RWPE2 (cell line): ENCODE measurements at regions not wholly inside any gene's neighbourhood (a gene's known extent, or its start where the extent isn't known, plus 50 kb on each side); places are given as distances from the start of the nearest gene placed in this dataset.

ENCODE experiments used
- ATAC-seq: fragments of 200-7000 bp; cut with Tn5 transposase; 3 replicates; pipeline ENCODE4 v1.9.1; 2021; ENCODE audit warnings: low read depth
- DNase-seq: peaks from one replicate; pipeline ENCODE4 v3.0.0-alpha.2; 2020; ENCODE audit warnings: low spot score
- H3K27ac ChIP-seq: fragments of 450-650 bp; 2 replicates; pipeline ENCODE4 v1.5.1; 2017; ENCODE audit warnings: mild to moderate bottlenecking; ENCODE audit not compliant: poor library complexity, severe bottlenecking
- H3K27me3 ChIP-seq: fragments of 250-450 bp; sonication (Bioruptor Pico); 2 replicates; pipeline ENCODE4 v1.5.1; 2021; ENCODE audit warnings: mild to moderate bottlenecking, moderate library complexity; ENCODE audit not compliant: insufficient read depth, poor library complexity, severe bottlenecking
- H3K36me3 ChIP-seq: fragments of 250-450 bp; sonication (Bioruptor Pico); 2 replicates; pipeline ENCODE4 v1.5.1; 2020; ENCODE audit warnings: low read depth, mild to moderate bottlenecking, moderate library complexity
- H3K4me1 ChIP-seq: fragments of 250-450 bp; sonication (Bioruptor Pico); 2 replicates; pipeline ENCODE4 v1.5.1; 2021; ENCODE audit warnings: mild to moderate bottlenecking, moderate library complexity; ENCODE audit not compliant: insufficient read depth, poor library complexity, severe bottlenecking
- H3K4me3 ChIP-seq: fragments of 250-450 bp; sonication (Bioruptor Pico); 2 replicates; pipeline ENCODE4 v1.5.1; 2021; ENCODE audit warnings: mild to moderate bottlenecking, moderate library complexity; ENCODE audit not compliant: severe bottlenecking
- H3K9me3 ChIP-seq: fragments of 250-450 bp; sonication (Bioruptor Pico); 2 replicates; pipeline ENCODE4 v1.5.1; 2021; ENCODE audit warnings: mild to moderate bottlenecking, moderate library complexity; ENCODE audit not compliant: severe bottlenecking
- TF ChIP-seq, protein P1 (sequence below): fragments of 450-650 bp; IDR thresholded peaks from one replicate; pipeline ENCODE4 v1.5.1; 2017; ENCODE audit warnings: mild to moderate bottlenecking, moderate library complexity; ENCODE audit not compliant: poor library complexity, severe bottlenecking

DNA sequence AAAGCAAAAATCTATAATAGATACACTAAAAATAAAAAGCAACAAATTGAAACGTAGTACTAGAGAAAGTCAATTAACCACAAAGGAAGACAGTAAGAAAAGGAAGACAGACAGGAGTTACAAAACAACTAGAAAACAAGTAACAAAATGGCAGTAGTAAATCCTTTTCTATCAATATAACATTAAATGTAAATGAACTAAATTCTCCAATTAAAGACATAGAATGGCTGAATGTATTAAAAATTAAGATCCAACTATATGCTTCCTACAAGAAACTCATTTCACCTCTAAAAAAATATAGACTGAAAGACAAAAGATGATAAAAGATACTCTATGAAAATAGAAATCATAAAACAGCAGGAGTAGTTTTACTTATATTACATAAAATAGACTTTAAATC is 79.1 kb downstream of the CTH start:
- no peaks in the 10 kb centered on the region for H3K4me1 ChIP-seq
- no peaks in the 10 kb centered on the region for H3K27me3 ChIP-seq
- no peaks in the 10 kb centered on the region for H3K36me3 ChIP-seq
- ATAC-seq (no peak), DNase-seq (no peak)
- no peak overlapping the region for H3K4me3 ChIP-seq
- H3K27ac ChIP-seq, result no peak overlapping the region
- TF ChIP-seq, protein P1, sequence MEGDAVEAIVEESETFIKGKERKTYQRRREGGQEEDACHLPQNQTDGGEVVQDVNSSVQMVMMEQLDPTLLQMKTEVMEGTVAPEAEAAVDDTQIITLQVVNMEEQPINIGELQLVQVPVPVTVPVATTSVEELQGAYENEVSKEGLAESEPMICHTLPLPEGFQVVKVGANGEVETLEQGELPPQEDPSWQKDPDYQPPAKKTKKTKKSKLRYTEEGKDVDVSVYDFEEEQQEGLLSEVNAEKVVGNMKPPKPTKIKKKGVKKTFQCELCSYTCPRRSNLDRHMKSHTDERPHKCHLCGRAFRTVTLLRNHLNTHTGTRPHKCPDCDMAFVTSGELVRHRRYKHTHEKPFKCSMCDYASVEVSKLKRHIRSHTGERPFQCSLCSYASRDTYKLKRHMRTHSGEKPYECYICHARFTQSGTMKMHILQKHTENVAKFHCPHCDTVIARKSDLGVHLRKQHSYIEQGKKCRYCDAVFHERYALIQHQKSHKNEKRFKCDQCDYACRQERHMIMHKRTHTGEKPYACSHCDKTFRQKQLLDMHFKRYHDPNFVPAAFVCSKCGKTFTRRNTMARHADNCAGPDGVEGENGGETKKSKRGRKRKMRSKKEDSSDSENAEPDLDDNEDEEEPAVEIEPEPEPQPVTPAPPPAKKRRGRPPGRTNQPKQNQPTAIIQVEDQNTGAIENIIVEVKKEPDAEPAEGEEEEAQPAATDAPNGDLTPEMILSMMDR, result no peak
- no peaks in the 10 kb centered on the region for H3K9me3 ChIP-seq

DNA sequence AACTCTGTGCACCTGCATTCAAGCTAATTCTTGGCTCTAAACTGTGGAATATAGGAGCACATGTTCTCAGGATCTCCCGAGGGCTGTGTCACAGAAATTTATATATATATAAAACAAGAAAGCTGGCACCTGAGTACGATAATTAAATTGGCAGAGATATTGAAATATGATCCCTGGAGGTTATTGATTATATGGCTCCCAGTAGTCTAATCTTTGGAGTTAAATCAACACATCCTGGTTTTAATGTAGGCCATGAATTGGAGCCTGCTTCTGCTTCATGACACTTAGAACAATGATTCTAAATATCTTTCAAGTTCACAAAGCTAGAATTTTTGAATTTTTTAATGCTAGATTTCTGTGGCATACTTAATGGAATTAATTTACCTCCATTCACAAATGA is 84.3 kb downstream of the CTH start:
- TF ChIP-seq, protein P1, result no peak
- no peaks in the 10 kb centered on the region for H3K36me3 ChIP-seq
- no peak overlapping the region for H3K27ac ChIP-seq
- H3K9me3 ChIP-seq, result no peaks in the 10 kb centered on the region
- no peaks in the 10 kb centered on the region for H3K4me1 ChIP-seq
- H3K27me3 ChIP-seq, result no peaks in the 10 kb centered on the region
- no peak overlapping the region for H3K4me3 ChIP-seq
- ATAC-seq, result no peak
- DNase-seq, result no peak

- Histone ChIP-seq H3K9me3 (no peaks in the 10 kb centered on the region), H3K4me3 (no peak overlapping the region), H3K27me3 (no peaks in the 10 kb centered on the region), H3K36me3 (no peaks in the 10 kb centered on the region), H3K27ac (no peak overlapping the region), H3K4me1 (no peaks in the 10 kb centered on the region)
- ATAC-seq (no peak), DNase-seq (no peak)
- TF ChIP-seq, protein P1, result no peak
These were observed 85.1 kb downstream of the CTH start for GRCh38 chr1:70496181-70496580.

- ATAC-seq, result no peak
- H3K27ac ChIP-seq, result no peak overlapping the region
- no peaks in the 10 kb centered on the region for H3K4me1 ChIP-seq
- TF ChIP-seq, protein P1, result no peak
- H3K27me3 ChIP-seq, result no peaks in the 10 kb centered on the region
- H3K4me3 ChIP-seq, result no peak overlapping the region
- no peaks in the 10 kb centered on the region for H3K9me3 ChIP-seq
- DNase-seq, result no peak
- no peaks in the 10 kb centered on the region for H3K36me3 ChIP-seq
These were observed 86.1 kb downstream of the CTH start for GRCh38 chr1:70497152-70497551.

GRCh38 chr1:70498666-70499065 is 87.6 kb downstream of the CTH start:
- Histone ChIP-seq H3K4me3 (no peak overlapping the region), H3K36me3 (no peaks in the 10 kb centered on the region), H3K4me1 (no peaks in the 10 kb centered on the region), H3K27ac (no peak overlapping the region), H3K9me3 (no peaks in the 10 kb centered on the region), H3K27me3 (no peaks in the 10 kb centered on the region)
- no peak for ATAC-seq
- TF ChIP-seq, protein P1, result no peak
- DNase-seq, result no peak
